Esophagus muscularis mucosa (tissue), 4 donors: ENCODE measurements at regions not wholly inside any gene's neighbourhood (a gene's known extent, or its start where the extent isn't known, plus 50 kb on each side); places are given as distances from the start of the nearest gene placed in this dataset.

Experiments
- DNase-seq: peaks from one replicate; pipeline ENCODE4 v3.0.0-alpha.2; 2017; ENCODE audit errors: extremely low spot score
- H3K27ac ChIP-seq, 4 donors: fragments of 200-600 bp; sonication (generic); replicated peaks in 1 of 4; 1 replicate in 3 of 4; 2 replicates in 1 of 4; pipeline ENCODE4 v1.5.1; 2016 to 2019; ENCODE audit warnings: mild to moderate bottlenecking in 1 of 4
- H3K27me3 ChIP-seq, 4 donors: fragments of 200-600 bp; sonication (generic); one replicate each; pipeline versions ENCODE4 v1.5.1 to v1.6.0; 2016 to 2019
- H3K36me3 ChIP-seq, 4 donors: fragments of 200-600 bp; sonication (generic); one replicate each; pipeline ENCODE4 v1.5.1; 2016 to 2019
- H3K4me1 ChIP-seq, 4 donors: fragments of 200-600 bp; sonication (generic); one replicate each; pipeline ENCODE4 v1.5.1; 2016 to 2019
- H3K4me3 ChIP-seq, 4 donors: fragments of 200-600 bp; sonication (generic); 1 replicate in 2 of 4; 2 replicates in 2 of 4; pipeline ENCODE4 v1.5.1; 2016 to 2019; ENCODE audit warnings: mild to moderate bottlenecking in 4 of 4, moderate library complexity in 1 of 4
- H3K9me3 ChIP-seq, 4 donors: fragments of 200-600 bp; sonication (generic); 1 replicate in 3 of 4; 2 replicates in 1 of 4; pipeline ENCODE4 v1.5.1; 2016 to 2019
- EP300 ChIP-seq: sonication (generic); formaldehyde crosslinking; IDR thresholded peaks from one replicate; pipeline ENCODE4 v1.6.1; 2017; ENCODE audit warnings: antibody characterized with exemption
- POLR2A ChIP-seq: fragments of 450-650 bp; IDR thresholded peaks from one replicate; pipeline ENCODE4 v1.6.1; 2017; ENCODE audit warnings: antibody characterized with exemption, moderate library complexity, mild to moderate bottlenecking, low read depth
- POLR2AphosphoS5 ChIP-seq, 2 donors: sonication (generic); formaldehyde crosslinking; IDR thresholded peaks; one replicate each; pipeline ENCODE4 v1.6.1; 2017; ENCODE audit warnings: antibody characterized with exemption in 2 of 2
- WGBS: methylation state at CpG from one replicate; pipeline ENCODE4 v1.1.5; 2018; 5-methylcytosine and 5-hydroxymethylcytosine counted together
- intact Hi-C: fragments of 100-400 bp; cut with DNase I; formaldehyde crosslinking; loops from one replicate; pipeline ENCODE4 v1.15.1; 2023
- TF ChIP-seq, protein P1 (sequence below), 3 experiments: fragments of 200-600 bp in 2 of 3; fragments of 450-650 bp in 1 of 3; sonication (generic) in 2 of 3; IDR thresholded peaks; one replicate each; pipeline ENCODE4 v1.5.1; 2017 to 2019; ENCODE audit warnings: antibody characterized with exemption in 3 of 3, mild to moderate bottlenecking in 2 of 3, moderate library complexity in 1 of 3

DNA sequence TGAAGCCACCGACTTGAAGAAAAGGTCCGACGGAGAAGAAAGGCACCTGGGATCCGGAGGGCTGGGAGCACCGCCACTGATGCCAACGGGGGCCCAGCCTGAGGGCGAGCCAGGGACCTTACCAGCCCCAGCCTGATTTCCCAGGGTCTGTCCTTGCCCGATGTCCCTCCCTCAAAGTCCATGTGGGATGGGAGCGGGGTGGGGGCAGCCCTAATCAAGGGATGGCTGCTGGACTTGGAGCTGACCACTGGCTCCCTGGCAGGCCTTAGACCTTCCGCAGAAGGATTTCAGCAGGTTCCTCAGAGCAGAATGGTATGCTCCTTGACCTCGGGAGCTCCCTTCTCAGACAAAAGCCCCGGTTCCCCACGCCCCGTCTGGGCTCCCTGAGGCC is 99.6 kb downstream of the ZFP36L2 start:
- TF ChIP-seq, protein P1, sequence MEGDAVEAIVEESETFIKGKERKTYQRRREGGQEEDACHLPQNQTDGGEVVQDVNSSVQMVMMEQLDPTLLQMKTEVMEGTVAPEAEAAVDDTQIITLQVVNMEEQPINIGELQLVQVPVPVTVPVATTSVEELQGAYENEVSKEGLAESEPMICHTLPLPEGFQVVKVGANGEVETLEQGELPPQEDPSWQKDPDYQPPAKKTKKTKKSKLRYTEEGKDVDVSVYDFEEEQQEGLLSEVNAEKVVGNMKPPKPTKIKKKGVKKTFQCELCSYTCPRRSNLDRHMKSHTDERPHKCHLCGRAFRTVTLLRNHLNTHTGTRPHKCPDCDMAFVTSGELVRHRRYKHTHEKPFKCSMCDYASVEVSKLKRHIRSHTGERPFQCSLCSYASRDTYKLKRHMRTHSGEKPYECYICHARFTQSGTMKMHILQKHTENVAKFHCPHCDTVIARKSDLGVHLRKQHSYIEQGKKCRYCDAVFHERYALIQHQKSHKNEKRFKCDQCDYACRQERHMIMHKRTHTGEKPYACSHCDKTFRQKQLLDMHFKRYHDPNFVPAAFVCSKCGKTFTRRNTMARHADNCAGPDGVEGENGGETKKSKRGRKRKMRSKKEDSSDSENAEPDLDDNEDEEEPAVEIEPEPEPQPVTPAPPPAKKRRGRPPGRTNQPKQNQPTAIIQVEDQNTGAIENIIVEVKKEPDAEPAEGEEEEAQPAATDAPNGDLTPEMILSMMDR (IDR thresholded peaks at IDR 0.05), result no peak
- TF ChIP-seq POLR2A (no peak), EP300 (no peak), POLR2AphosphoS5 (IDR thresholded peaks at IDR 0.05) (no peak)
- Histone ChIP-seq H3K36me3 (no peaks in the 10 kb centered on the region), H3K4me3 (no peak overlapping the region), H3K27ac (no peak overlapping the region), H3K27me3 (no peaks in the 10 kb centered on the region), H3K4me1 (peaks cover 24 to 37% (median 35%) of the 10 kb centered on the region in 4 donors), H3K9me3 (no peaks in the 10 kb centered on the region)
- DNase-seq, result no peak
- intact Hi-C loops, result no loop called here
- 95% methylated on average over 14 of the region's 14 CpGs for WGBS

DNA sequence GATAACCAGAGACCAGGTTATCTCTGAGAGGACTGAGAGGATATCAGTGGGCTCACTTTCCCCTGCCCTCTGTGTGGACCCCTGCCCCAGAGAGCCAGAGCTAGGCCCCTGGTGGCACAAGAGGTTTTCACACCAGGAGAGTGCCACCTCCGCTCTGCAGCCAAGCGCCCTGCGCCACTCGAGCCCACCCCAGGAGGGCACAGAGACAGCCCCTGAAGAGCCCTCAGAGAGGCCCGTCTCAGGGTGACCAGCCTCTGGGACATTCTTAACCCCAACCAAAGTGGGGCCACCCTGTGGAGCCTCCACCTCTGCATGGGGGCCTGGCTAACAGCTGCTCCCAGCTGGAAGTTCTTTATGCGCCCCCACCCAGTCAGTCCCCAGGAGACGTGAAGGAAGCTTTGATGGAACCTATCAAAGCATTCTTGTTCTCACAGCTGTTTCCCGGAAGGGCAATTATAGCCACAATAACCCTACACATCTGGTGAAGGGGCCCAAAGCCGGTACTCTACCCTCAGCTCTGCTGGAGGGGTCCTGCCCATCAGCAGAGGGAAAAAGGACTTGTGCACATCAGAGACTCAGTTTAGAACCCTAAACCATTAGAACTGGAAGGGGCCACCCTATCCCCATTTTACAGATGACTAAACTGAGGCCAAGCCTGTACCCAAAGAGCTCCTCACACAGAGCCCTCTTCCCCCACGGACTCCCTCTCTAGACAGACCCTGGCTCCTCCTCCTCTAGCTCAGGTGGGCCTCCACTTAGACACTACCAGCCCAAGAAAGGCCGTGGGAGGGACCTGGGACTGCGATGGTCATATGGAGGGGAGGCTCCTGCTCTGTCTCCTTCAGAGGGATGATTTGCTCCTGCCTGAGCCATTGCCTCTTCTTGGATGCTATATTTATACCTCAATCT is 101.1 kb downstream of the ZFP36L2 start:
- TF ChIP-seq POLR2AphosphoS5 (IDR thresholded peaks at IDR 0.05) (no peak), POLR2A (no peak), EP300 (no peak)
- TF ChIP-seq, protein P1 (IDR thresholded peaks at IDR 0.05), result no peak
- peaks cover 14 to 23% (median 21%) of the 10 kb centered on the region in 4 donors for H3K4me1 ChIP-seq
- WGBS, result 90% methylated on average over 11 of the region's 12 CpGs
- no peak overlapping the region for H3K4me3 ChIP-seq
- intact Hi-C loops, result no loop called here
- no peak overlapping the region for H3K27ac ChIP-seq
- H3K36me3 ChIP-seq, result no peaks in the 10 kb centered on the region
- H3K9me3 ChIP-seq, result no peaks in the 10 kb centered on the region
- no peaks in the 10 kb centered on the region for H3K27me3 ChIP-seq
- no peak for DNase-seq

DNA sequence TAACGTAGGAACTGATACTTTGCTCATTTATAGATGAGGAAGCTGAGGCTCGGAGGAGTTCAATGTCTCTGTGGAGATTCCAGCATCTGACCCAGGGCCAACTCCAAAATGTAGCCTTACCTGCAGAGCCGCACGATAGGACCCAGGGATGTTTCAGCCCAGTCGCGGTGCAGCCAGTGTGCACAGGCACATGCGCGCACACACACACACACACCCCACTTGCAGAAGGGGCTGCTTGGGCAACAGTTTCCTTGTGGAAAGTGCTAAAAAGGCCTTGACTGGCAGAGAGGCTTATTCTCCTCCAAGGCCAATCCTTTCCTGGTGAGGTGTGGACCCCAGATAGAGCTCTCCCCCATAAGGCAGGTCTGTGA is 101.7 kb downstream of the ZFP36L2 start:
- no peaks in the 10 kb centered on the region for H3K27me3 ChIP-seq
- intact Hi-C loops, result no loop called here
- peaks cover 8 to 16% (median 15%) of the 10 kb centered on the region in 4 donors for H3K4me1 ChIP-seq
- no peak overlapping the region for H3K27ac ChIP-seq
- peaks cover 0 to under 1% (median 0%) of the 10 kb centered on the region in 4 donors for H3K9me3 ChIP-seq
- H3K4me3 ChIP-seq, result no peak overlapping the region
- no peak for DNase-seq
- WGBS, result 94% methylated on average over 8 of the region's 8 CpGs
- no peaks in the 10 kb centered on the region for H3K36me3 ChIP-seq
- TF ChIP-seq POLR2A, result no peak
- no peak for TF ChIP-seq EP300
- no peak for TF ChIP-seq POLR2AphosphoS5 (IDR thresholded peaks at IDR 0.05)
- TF ChIP-seq, protein P1 (IDR thresholded peaks at IDR 0.05), result no peak

DNA sequence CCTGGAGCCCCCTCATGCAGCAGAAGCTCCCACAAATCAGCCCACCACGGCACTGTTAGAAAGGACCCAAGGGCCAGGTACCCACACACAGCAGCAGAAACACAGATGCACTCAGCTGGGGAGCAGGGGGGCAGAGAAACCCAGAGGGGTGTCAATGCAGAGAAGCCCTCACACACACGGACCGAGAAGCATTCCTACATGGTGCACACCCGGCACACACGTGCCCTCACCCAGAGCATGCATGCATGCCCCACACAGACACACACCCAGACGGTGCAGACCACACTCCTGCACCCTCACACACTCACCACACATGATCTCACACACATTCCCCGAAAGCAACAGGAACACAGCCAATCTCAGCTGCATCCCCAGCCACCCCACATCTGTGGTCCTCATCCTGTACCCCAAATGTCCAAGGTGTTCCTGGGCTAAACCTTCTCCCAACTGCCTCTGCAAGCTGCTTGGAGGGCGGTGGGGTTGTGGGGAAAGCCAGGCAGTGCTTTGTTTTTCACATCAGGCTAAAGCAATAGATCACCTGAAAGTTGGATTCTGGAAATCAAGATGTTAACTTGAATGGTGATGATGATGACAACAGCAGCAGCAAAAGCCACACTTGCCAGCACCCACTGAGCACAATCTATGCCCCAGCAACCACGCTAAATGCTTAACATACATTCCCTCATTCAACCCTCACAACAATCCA is 102.3 kb downstream of the ZFP36L2 start:
- H3K4me1 ChIP-seq, result peaks cover 5 to 13% (median 10%) of the 10 kb centered on the region in 4 donors
- no peak overlapping the region for H3K27ac ChIP-seq
- WGBS, result 75% methylated on average over 9 of the region's 9 CpGs
- no peaks in the 10 kb centered on the region for H3K36me3 ChIP-seq
- no peak overlapping the region for H3K4me3 ChIP-seq
- no peak for DNase-seq
- TF ChIP-seq POLR2AphosphoS5 (IDR thresholded peaks at IDR 0.05) (no peak), POLR2A (no peak), EP300 (no peak)
- TF ChIP-seq, protein P1 (IDR thresholded peaks at IDR 0.05), result no peak
- H3K9me3 ChIP-seq, result peaks cover 0 to 6% (median 2%) of the 10 kb centered on the region in 4 donors
- intact Hi-C loops, result no loop called here
- H3K27me3 ChIP-seq, result no peaks in the 10 kb centered on the region
